DND-41 (cell line): ENCODE measurements at regions not wholly inside any gene's neighbourhood (a gene's known extent, or its start where the extent isn't known, plus 50 kb on each side); places are given as distances from the start of the nearest gene placed in this dataset.

Source experiments
- ATAC-seq: fragments of 200-7000 bp; cut with Tn5 transposase; 3 replicates; pipeline ENCODE4 v1.9.1; 2021; ENCODE audit warnings: low read depth; ENCODE audit not compliant: insufficient read depth
- DNase-seq: peaks from one replicate; pipeline ENCODE4 v3.0.0-alpha.2; 2020
- H2AFZ ChIP-seq: 2 replicates; pipeline ENCODE4 v1.6.0; 2012; ENCODE audit warnings: low read depth, low read length
- H3K27ac ChIP-seq: 2 replicates; pipeline ENCODE4 v1.5.1; 2012; ENCODE audit warnings: low read length, inconsistent platforms
- H3K27me3 ChIP-seq: fragments of 200-600 bp; sonication (generic); 2 replicates; pipeline ENCODE4 v1.6.0; 2012; ENCODE audit warnings: low read length, mild to moderate bottlenecking, inconsistent platforms; ENCODE audit not compliant: insufficient read depth, poor library complexity
- H3K36me3 ChIP-seq: 2 replicates; pipeline ENCODE4 v1.5.1; 2012; ENCODE audit warnings: low read length, inconsistent platforms; ENCODE audit not compliant: insufficient read depth
- H3K4me1 ChIP-seq: 2 replicates; pipeline ENCODE4 v1.5.1; 2012; ENCODE audit warnings: mild to moderate bottlenecking, low read length; ENCODE audit not compliant: insufficient read depth
- H3K4me2 ChIP-seq: 2 replicates; pipeline ENCODE4 v1.6.0; 2012; ENCODE audit warnings: mild to moderate bottlenecking, moderate library complexity, low read length, inconsistent platforms; ENCODE audit not compliant: insufficient read depth
- H3K4me3 ChIP-seq, 2 experiments: fragments of 200-600 bp in 1 of 2; shearing (Covaris generic) in 1 of 2; 2 replicates each; pipeline ENCODE4 v1.5.1; 2012 to 2016; ENCODE audit warnings: inconsistent platforms in 2 of 2, low read length in 2 of 2, mild to moderate bottlenecking in 2 of 2, low read depth in 1 of 2, moderate library complexity in 1 of 2
- H3K79me2 ChIP-seq: 2 replicates; pipeline ENCODE4 v1.6.0; 2012; ENCODE audit warnings: low read length, inconsistent platforms; ENCODE audit not compliant: insufficient read depth
- H3K9ac ChIP-seq: 2 replicates; pipeline ENCODE4 v1.6.0; 2012; ENCODE audit warnings: low read depth, mild to moderate bottlenecking, inconsistent platforms, low read length, moderate library complexity
- H3K9me3 ChIP-seq: 2 replicates; pipeline ENCODE4 v1.5.1; 2012; ENCODE audit warnings: low read length, moderate library complexity, mild to moderate bottlenecking, inconsistent platforms; ENCODE audit not compliant: insufficient read depth, severe bottlenecking
- H4K20me1 ChIP-seq: 2 replicates; pipeline ENCODE4 v1.6.0; 2012; ENCODE audit warnings: low read length; ENCODE audit not compliant: insufficient read depth
- CTCF ChIP-seq: IDR thresholded peaks from 2 replicates; pipeline ENCODE4 v1.5.1; 2012; ENCODE audit warnings: borderline replicate concordance, low read length, moderate library complexity, mild to moderate bottlenecking; ENCODE audit not compliant: poor library complexity, severe bottlenecking; ENCODE audit errors: extremely low read depth
- EZH2 ChIP-seq: IDR thresholded peaks from 3 replicates; pipeline ENCODE4 v1.6.1; 2012; ENCODE audit warnings: borderline replicate concordance, low read depth, mild to moderate bottlenecking, moderate library complexity, low read length, inconsistent platforms; ENCODE audit not compliant: severe bottlenecking

DNA sequence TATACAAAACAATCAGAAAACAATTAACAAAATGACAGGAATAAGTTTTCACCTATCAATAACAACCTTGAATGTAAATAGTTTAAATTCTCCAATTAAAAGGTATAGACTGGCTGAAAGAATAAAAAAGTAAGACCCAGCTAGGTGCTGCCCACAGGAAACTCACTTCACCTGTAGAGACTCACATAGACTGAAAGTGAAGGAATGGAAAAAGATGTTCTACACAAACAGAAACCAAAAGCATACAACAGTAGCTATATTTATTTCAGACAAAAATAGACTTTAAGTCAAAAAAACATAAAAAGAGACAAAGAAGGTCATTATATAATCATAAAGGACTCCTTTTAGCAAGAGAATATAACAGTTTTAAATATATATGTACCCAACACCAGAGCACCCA is 152.4 kb upstream of the PWP1 start:
- TF ChIP-seq CTCF = no peak
- no peak for TF ChIP-seq EZH2
- no peak for ATAC-seq
- Histone ChIP-seq H3K9ac (no peak overlapping the region), H4K20me1 (no peaks in the 10 kb centered on the region), H3K27me3 (no peaks in the 10 kb centered on the region), H3K9me3 (no peaks in the 10 kb centered on the region), H3K79me2 (no peaks in the 10 kb centered on the region), H3K4me1 (no peaks in the 10 kb centered on the region), H3K36me3 (no peaks in the 10 kb centered on the region), H3K4me3 (no peak overlapping the region), H3K4me2 (no peak overlapping the region), H3K27ac (no peak overlapping the region), H2AFZ (no peak overlapping the region)
- no peak for DNase-seq

GRCh38 chr12:107536613-107537012 is 149.0 kb upstream of the PWP1 start:
- TF ChIP-seq CTCF = no peak
- no peak for TF ChIP-seq EZH2
- no peak for ATAC-seq
- no peaks in the 10 kb centered on the region for H3K36me3 ChIP-seq
- H3K9me3 ChIP-seq = no peaks in the 10 kb centered on the region
- H3K4me2 ChIP-seq = no peak overlapping the region
- H3K9ac ChIP-seq = no peak overlapping the region
- H3K27me3 ChIP-seq = no peaks in the 10 kb centered on the region
- no peak overlapping the region for H3K27ac ChIP-seq
- H4K20me1 ChIP-seq = no peaks in the 10 kb centered on the region
- H3K79me2 ChIP-seq = no peaks in the 10 kb centered on the region
- H3K4me1 ChIP-seq = no peaks in the 10 kb centered on the region
- H3K4me3 ChIP-seq = no peak overlapping the region
- no peak overlapping the region for H2AFZ ChIP-seq
- no peak for DNase-seq

GRCh38 chr12:107537464-107538119 is 148.0 kb upstream of the PWP1 start:
- H3K9ac ChIP-seq = no peak overlapping the region
- no peak overlapping the region for H3K4me2 ChIP-seq
- no peaks in the 10 kb centered on the region for H3K9me3 ChIP-seq
- no peak overlapping the region for H3K4me3 ChIP-seq
- no peaks in the 10 kb centered on the region for H3K79me2 ChIP-seq
- H3K4me1 ChIP-seq = no peaks in the 10 kb centered on the region
- no peaks in the 10 kb centered on the region for H3K27me3 ChIP-seq
- no peaks in the 10 kb centered on the region for H3K36me3 ChIP-seq
- no peaks in the 10 kb centered on the region for H4K20me1 ChIP-seq
- H3K27ac ChIP-seq = no peak overlapping the region
- ATAC-seq (no peak), DNase-seq (no peak)
- no peak overlapping the region for H2AFZ ChIP-seq
- TF ChIP-seq EZH2 (no peak), CTCF (no peak)
